ENCODE measurements at regions not wholly inside any gene's neighbourhood (a gene's known extent, or its start where the extent isn't known, plus 50 kb on each side); places are given as distances from the start of the nearest gene placed in this dataset.

GRCh38 chr3:31417486-31417885 is 115.2 kb upstream of the STT3B start:
- H3K4me3 ChIP-seq = no peak overlapping the region
- H3K27me3 ChIP-seq = no peaks in the 10 kb centered on the region
- H3K9me3 ChIP-seq = no peaks in the 10 kb centered on the region
- DNase-seq (ENCODE audit: extremely low spot score in 2 of 2) = no peak
- H3K36me3 ChIP-seq = no peaks in the 10 kb centered on the region
- H3K27ac ChIP-seq = no peak overlapping the region
- H3K4me1 ChIP-seq = no peaks in the 10 kb centered on the region
- no peak for TF ChIP-seq POLR2AphosphoS5 (IDR thresholded peaks at IDR 0.05; ENCODE audit: insufficient read depth in 1 of 2, low read depth in 1 of 2)
- intact Hi-C loops (cut with DNase I) = no loop called here

GRCh38 chr3:31420311-31420710 is 112.4 kb upstream of the STT3B start:
- H3K9me3 ChIP-seq = no peaks in the 10 kb centered on the region
- no peak for TF ChIP-seq CTCF (IDR thresholded peaks at IDR 0.05)
- no peak for TF ChIP-seq POLR2AphosphoS5 (IDR thresholded peaks at IDR 0.05; ENCODE audit: insufficient read depth in 1 of 2, low read depth in 1 of 2)
- TF ChIP-seq POLR2A (IDR thresholded peaks at IDR 0.05) = no peak
- DNase-seq (ENCODE audit: extremely low spot score in 2 of 2) = no peak
- no peak overlapping the region for H3K4me3 ChIP-seq
- H3K36me3 ChIP-seq = no peaks in the 10 kb centered on the region
- H3K27ac ChIP-seq = no peak overlapping the region
- intact Hi-C loops (cut with DNase I) = no loop called here
- H3K4me1 ChIP-seq = no peaks in the 10 kb centered on the region
- H3K27me3 ChIP-seq = no peaks in the 10 kb centered on the region

- no peaks in the 10 kb centered on the region for H3K27me3 ChIP-seq
- no peak overlapping the region for H3K27ac ChIP-seq
- TF ChIP-seq POLR2A (IDR thresholded peaks at IDR 0.05) = no peak
- no peak for TF ChIP-seq POLR2AphosphoS5 (IDR thresholded peaks at IDR 0.05; ENCODE audit: insufficient read depth in 1 of 2, low read depth in 1 of 2)
- TF ChIP-seq CTCF (IDR thresholded peaks at IDR 0.05) = no peak
- no peaks in the 10 kb centered on the region for H3K4me1 ChIP-seq
- no peak for DNase-seq (ENCODE audit: extremely low spot score in 2 of 2)
- intact Hi-C loops (cut with DNase I) = no loop called here
- no peak overlapping the region for H3K4me3 ChIP-seq
- H3K36me3 ChIP-seq = no peaks in the 10 kb centered on the region
- H3K9me3 ChIP-seq = no peaks in the 10 kb centered on the region
Observed at GRCh38 chr3:31421314-31422048, 111.2 kb upstream of the STT3B start.

GRCh38 chr3:31422237-31422636 is 110.5 kb upstream of the STT3B start:
- intact Hi-C loops (cut with DNase I) = no loop called here
- TF ChIP-seq CTCF (IDR thresholded peaks at IDR 0.05) (no peak), POLR2AphosphoS5 (IDR thresholded peaks at IDR 0.05; ENCODE audit: insufficient read depth in 1 of 2, low read depth in 1 of 2) (no peak), POLR2A (IDR thresholded peaks at IDR 0.05) (no peak)

GRCh38 chr3:31423482-31423881 is 109.2 kb upstream of the STT3B start:
- intact Hi-C loops (cut with DNase I) = no loop called here

More at GRCh38 chr3:31422237-31422636, 110.5 kb upstream of the STT3B start:
- no peak overlapping the region for H3K4me3 ChIP-seq
- no peaks in the 10 kb centered on the region for H3K4me1 ChIP-seq
- no peak overlapping the region for H3K27ac ChIP-seq
- no peaks in the 10 kb centered on the region for H3K9me3 ChIP-seq
- no peaks in the 10 kb centered on the region for H3K27me3 ChIP-seq
- no peaks in the 10 kb centered on the region for H3K36me3 ChIP-seq
- no peak for DNase-seq (ENCODE audit: extremely low spot score in 2 of 2)

More at GRCh38 chr3:31423482-31423881, 109.2 kb upstream of the STT3B start:
- no peak overlapping the region for H3K4me3 ChIP-seq
- H3K27me3 ChIP-seq = no peaks in the 10 kb centered on the region
- TF ChIP-seq POLR2AphosphoS5 (IDR thresholded peaks at IDR 0.05; ENCODE audit: insufficient read depth in 1 of 2, low read depth in 1 of 2) (no peak), POLR2A (IDR thresholded peaks at IDR 0.05) (no peak), CTCF (IDR thresholded peaks at IDR 0.05) (no peak)
- DNase-seq (ENCODE audit: extremely low spot score in 2 of 2) = no peak
- no peaks in the 10 kb centered on the region for H3K36me3 ChIP-seq
- no peaks in the 10 kb centered on the region for H3K4me1 ChIP-seq
- H3K27ac ChIP-seq = no peak overlapping the region
- no peaks in the 10 kb centered on the region for H3K9me3 ChIP-seq

All from vagina (tissue), 2 donors.